GM04504 (cell line): ENCODE measurements at regions not wholly inside any gene's neighbourhood (a gene's known extent, or its start where the extent isn't known, plus 50 kb on each side); places are given as distances from the start of the nearest gene placed in this dataset.

Source experiments
- DNase-seq: peaks from one replicate; pipeline ENCODE4 v3.0.0-alpha.2; 2012; ENCODE audit warnings: low read depth

- no peak for DNase-seq
Measured at GRCh38 chr16:86806181-86806837, 228.0 kb downstream of the FOXL1 start.

- no peak for DNase-seq
Measured at GRCh38 chr16:86806838-86807351, 228.5 kb downstream of the FOXL1 start.

- no peak for DNase-seq
Measured at GRCh38 chr16:86808863-86809444, 230.6 kb downstream of the FOXL1 start.

GRCh38 chr16:86809458-86809955 lies 231.2 kb downstream of the FOXL1 start:
- no peak for DNase-seq

GRCh38 chr16:86810062-86810461 lies 231.7 kb downstream of the FOXL1 start:
- no peak for DNase-seq

- DNase-seq, result no peak
Measured at GRCh38 chr16:86812363-86812970, 234.1 kb downstream of the FOXL1 start.

- no peak for DNase-seq
Measured at GRCh38 chr16:86814256-86814655, 235.9 kb downstream of the FOXL1 start.

- no peak for DNase-seq
Measured at GRCh38 chr16:86816930-86817625, 238.7 kb downstream of the FOXL1 start.

- DNase-seq, result no peak
Measured at GRCh38 chr16:86818671-86819532, 240.6 kb downstream of the FOXL1 start.

GRCh38 chr16:86819533-86819892 lies 241.2 kb downstream of the FOXL1 start:
- no peak for DNase-seq

GRCh38 chr16:86821895-86822294 lies 243.5 kb downstream of the FOXL1 start:
- DNase-seq, result no peak

GRCh38 chr16:86823125-86823524 lies 244.8 kb downstream of the FOXL1 start:
- DNase-seq, result no peak

GRCh38 chr16:86823888-86824671 lies 245.7 kb downstream of the FOXL1 start:
- DNase-seq, result no peak

GRCh38 chr16:86824751-86825296 lies 246.5 kb downstream of the FOXL1 start:
- DNase-seq, result no peak

GRCh38 chr16:86825631-86826030 lies 247.3 kb downstream of the FOXL1 start:
- DNase-seq, result no peak

- no peak for DNase-seq
Measured at GRCh38 chr16:86826941-86827340, 248.6 kb downstream of the FOXL1 start.

GRCh38 chr16:86827521-86827920 lies 249.2 kb downstream of the FOXL1 start:
- DNase-seq, result no peak

- DNase-seq, result no peak
Measured at GRCh38 chr16:86828202-86828601, 249.9 kb downstream of the FOXL1 start.

GRCh38 chr16:86828653-86829052 lies 250.3 kb downstream of the FOXL1 start:
- no peak for DNase-seq

GRCh38 chr16:86831366-86831765 lies 253.0 kb downstream of the FOXL1 start:
- no peak for DNase-seq

GRCh38 chr16:86833136-86833535 lies 254.8 kb downstream of the FOXL1 start:
- DNase-seq, result no peak
